ENCODE measurements at regions not wholly inside any gene's neighbourhood (a gene's known extent, or its start where the extent isn't known, plus 50 kb on each side); places are given as distances from the start of the nearest gene placed in this dataset.

- in situ Hi-C loops (cut with HindIII; ENCODE audit: low sequenced_read_pairs) = no loop called here
- DNase-seq (ENCODE audit: low read depth) = no peak
- H3K4me3 ChIP-seq (ENCODE audit: low read depth, low read length) = no peak overlapping the region
- TF ChIP-seq CTCF (IDR thresholded peaks at IDR 0.05; ENCODE audit: low read depth, low read length, missing control alignments) = no peak
Observed at GRCh38 chr4:166426300-166426863, 553.3 kb downstream of the TLL1 start.

- no peak for DNase-seq (ENCODE audit: low read depth)
- TF ChIP-seq CTCF (IDR thresholded peaks at IDR 0.05; ENCODE audit: low read depth, low read length, missing control alignments) = no peak
- in situ Hi-C loops (cut with HindIII; ENCODE audit: low sequenced_read_pairs) = no loop called here
- no peak overlapping the region for H3K4me3 ChIP-seq (ENCODE audit: low read depth, low read length)
Observed at GRCh38 chr4:166432125-166432524, 559.1 kb downstream of the TLL1 start.

- H3K4me3 ChIP-seq (ENCODE audit: low read depth, low read length) = no peak overlapping the region
- in situ Hi-C loops (cut with HindIII; ENCODE audit: low sequenced_read_pairs) = no loop called here
- no peak for DNase-seq (ENCODE audit: low read depth)
- no peak for TF ChIP-seq CTCF (IDR thresholded peaks at IDR 0.05; ENCODE audit: low read depth, low read length, missing control alignments)
Observed at GRCh38 chr4:166432842-166433241, 559.8 kb downstream of the TLL1 start.

GRCh38 chr4:166435449-166435848, 562.4 kb downstream of the TLL1 start:
- no peak overlapping the region for H3K4me3 ChIP-seq (ENCODE audit: low read depth, low read length)
- DNase-seq (ENCODE audit: low read depth) = peak; percentile 40
- in situ Hi-C loops (cut with HindIII; ENCODE audit: low sequenced_read_pairs) = no loop called here
- no peak for TF ChIP-seq CTCF (IDR thresholded peaks at IDR 0.05; ENCODE audit: low read depth, low read length, missing control alignments)

GRCh38 chr4:166458756-166459155, 585.7 kb downstream of the TLL1 start:
- in situ Hi-C loops (cut with HindIII; ENCODE audit: low sequenced_read_pairs) = no loop called here
- DNase-seq (ENCODE audit: low read depth) = no peak
- H3K4me3 ChIP-seq (ENCODE audit: low read depth, low read length) = no peak overlapping the region

GRCh38 chr4:166459621-166460020, 586.6 kb downstream of the TLL1 start:
- TF ChIP-seq CTCF (IDR thresholded peaks at IDR 0.05; ENCODE audit: low read depth, low read length, missing control alignments) = no peak
- in situ Hi-C loops (cut with HindIII; ENCODE audit: low sequenced_read_pairs) = no loop called here
- no peak for DNase-seq (ENCODE audit: low read depth)
- no peak overlapping the region for H3K4me3 ChIP-seq (ENCODE audit: low read depth, low read length)

More at GRCh38 chr4:166458756-166459155, 585.7 kb downstream of the TLL1 start:
- no peak for TF ChIP-seq CTCF (IDR thresholded peaks at IDR 0.05; ENCODE audit: low read depth, low read length, missing control alignments)

Measured in astrocyte of the cerebellum (primary cell).